ENCODE measurements at regions not wholly inside any gene's neighbourhood (a gene's known extent, or its start where the extent isn't known, plus 50 kb on each side); places are given as distances from the start of the nearest gene placed in this dataset.

DNA sequence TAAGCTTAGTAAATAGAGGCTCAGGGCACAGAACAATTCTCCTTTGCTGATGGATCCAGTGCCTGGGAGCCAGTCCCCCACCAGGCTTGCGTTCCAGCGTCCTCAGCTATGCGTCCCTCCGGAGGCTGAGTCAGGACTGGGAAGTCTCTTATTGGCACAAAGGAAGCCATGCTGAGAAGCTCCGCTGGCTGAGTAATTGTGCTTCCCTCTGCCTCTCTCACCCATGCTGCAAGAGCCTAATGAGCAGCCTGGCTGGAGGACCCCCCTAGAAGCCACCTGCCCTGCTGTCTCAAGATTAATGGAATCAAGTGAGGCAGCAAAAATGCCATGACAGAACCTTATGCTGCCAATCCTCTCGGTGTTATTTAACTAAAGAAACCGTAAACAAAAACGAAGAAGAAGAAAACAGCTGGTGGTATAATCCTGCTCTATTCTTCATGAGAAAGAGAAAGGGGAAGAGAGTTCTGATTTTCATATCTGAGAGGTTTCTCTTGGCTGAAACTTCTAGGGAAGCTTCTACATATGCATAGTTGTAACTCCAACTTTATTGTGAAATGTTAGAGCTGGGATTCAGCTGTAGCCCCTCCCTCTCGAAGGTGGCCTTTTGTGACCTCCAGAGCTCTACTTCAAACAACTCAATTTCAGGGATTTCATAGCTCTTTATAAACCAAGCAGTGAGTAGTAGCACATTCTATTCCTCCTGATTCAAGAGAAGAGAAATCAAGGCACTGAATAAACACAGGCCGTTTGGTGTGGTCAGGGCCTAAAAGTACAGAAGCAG, 185.4 kb upstream of the SEMA6A start:
- TF ChIP-seq, protein P1, sequence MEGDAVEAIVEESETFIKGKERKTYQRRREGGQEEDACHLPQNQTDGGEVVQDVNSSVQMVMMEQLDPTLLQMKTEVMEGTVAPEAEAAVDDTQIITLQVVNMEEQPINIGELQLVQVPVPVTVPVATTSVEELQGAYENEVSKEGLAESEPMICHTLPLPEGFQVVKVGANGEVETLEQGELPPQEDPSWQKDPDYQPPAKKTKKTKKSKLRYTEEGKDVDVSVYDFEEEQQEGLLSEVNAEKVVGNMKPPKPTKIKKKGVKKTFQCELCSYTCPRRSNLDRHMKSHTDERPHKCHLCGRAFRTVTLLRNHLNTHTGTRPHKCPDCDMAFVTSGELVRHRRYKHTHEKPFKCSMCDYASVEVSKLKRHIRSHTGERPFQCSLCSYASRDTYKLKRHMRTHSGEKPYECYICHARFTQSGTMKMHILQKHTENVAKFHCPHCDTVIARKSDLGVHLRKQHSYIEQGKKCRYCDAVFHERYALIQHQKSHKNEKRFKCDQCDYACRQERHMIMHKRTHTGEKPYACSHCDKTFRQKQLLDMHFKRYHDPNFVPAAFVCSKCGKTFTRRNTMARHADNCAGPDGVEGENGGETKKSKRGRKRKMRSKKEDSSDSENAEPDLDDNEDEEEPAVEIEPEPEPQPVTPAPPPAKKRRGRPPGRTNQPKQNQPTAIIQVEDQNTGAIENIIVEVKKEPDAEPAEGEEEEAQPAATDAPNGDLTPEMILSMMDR (IDR thresholded peaks at IDR 0.05): no peak
- TF ChIP-seq POLR2A (IDR thresholded peaks at IDR 0.05): no peak

Data from Peyer's patch (tissue), 4 donors.